Thyroid gland (tissue), 4 donors: ENCODE measurements at regions not wholly inside any gene's neighbourhood (a gene's known extent, or its start where the extent isn't known, plus 50 kb on each side); places are given as distances from the start of the nearest gene placed in this dataset.

Experiments
- CTCF ChIP-seq, 6 experiments: fragments of 200-600 bp in 3 of 6; fragments of 450-650 bp in 3 of 6; sonication (generic) in 3 of 6; IDR thresholded peaks; one replicate each; pipeline ENCODE4 v1.5.1; 2016 to 2019; ENCODE audit warnings: antibody characterized with exemption in 6 of 6, mild to moderate bottlenecking in 2 of 6, inconsistent platforms in 1 of 6, moderate library complexity in 1 of 6
- POLR2A ChIP-seq, 2 donors: fragments of 450-650 bp; IDR thresholded peaks; one replicate each; pipeline ENCODE4 v1.6.1; 2017; ENCODE audit warnings: antibody characterized with exemption in 2 of 2, mild to moderate bottlenecking in 2 of 2, moderate library complexity in 1 of 2

- TF ChIP-seq POLR2A (IDR thresholded peaks at IDR 0.05) (no peak), CTCF (IDR thresholded peaks at IDR 0.05) (no peak)
Observed at GRCh38 chr12:60451457-60451856, 855.6 kb downstream of the SLC16A7 start.
